GM12878 (cell line): ENCODE measurements at regions not wholly inside any gene's neighbourhood (a gene's known extent, or its start where the extent isn't known, plus 50 kb on each side); places are given as distances from the start of the nearest gene placed in this dataset.

Experiments
- BCL11A ChIP-seq: IDR thresholded peaks from 2 replicates; pipeline ENCODE4 v1.6.1; 2011; ENCODE audit warnings: low read depth, low read length
- RFX5 ChIP-seq: IDR thresholded peaks from 2 replicates; pipeline ENCODE4 v1.6.1; 2011; ENCODE audit warnings: low read depth, low read length, improper control_type of control experiment
- TAF1 ChIP-seq: IDR thresholded peaks from 2 replicates; pipeline ENCODE4 v1.6.1; 2011; ENCODE audit warnings: mild to moderate bottlenecking, low read depth, low read length, borderline replicate concordance
- TF ChIP-seq, protein P1 (sequence below): IDR thresholded peaks from 2 replicates; pipeline ENCODE4 v1.6.1; 2011; ENCODE audit warnings: mild to moderate bottlenecking, low read depth, low read length, moderate library complexity; ENCODE audit not compliant: insufficient replicate concordance
- TF ChIP-seq, protein P2 (sequence below), 3 experiments: IDR thresholded peaks in 2 of 3; conservative IDR thresholded peaks in 1 of 3; 2 replicates each; pipeline ENCODE4 v1.5.1; 2011; ENCODE audit warnings: low read depth in 3 of 3, low read length in 3 of 3, mild to moderate bottlenecking in 3 of 3, control low read depth in 2 of 3, moderate library complexity in 2 of 3, inconsistent platforms in 1 of 3, mixed read lengths in 1 of 3; ENCODE audit not compliant: control insufficient read depth in 2 of 3, insufficient read depth in 1 of 3; ENCODE audit errors: extremely low read depth in 1 of 3

DNA sequence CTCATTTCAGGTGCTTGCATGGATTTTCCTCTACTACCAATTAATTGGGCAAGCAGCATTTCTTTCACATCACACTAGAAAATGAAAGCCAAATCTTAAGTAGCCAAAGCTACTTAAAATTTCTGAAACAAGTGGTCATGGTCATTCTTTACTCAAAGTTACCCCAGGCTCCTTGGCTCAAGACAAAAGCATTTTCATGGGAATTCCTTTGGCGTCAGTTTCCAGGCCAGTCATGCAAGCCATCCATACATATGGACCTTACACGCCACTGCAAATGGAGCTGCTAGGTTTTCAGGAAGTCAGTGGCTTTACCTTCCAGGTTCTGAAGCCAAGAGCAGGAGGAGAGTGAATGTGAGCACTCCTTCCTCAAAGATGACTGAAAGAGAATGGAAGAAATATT, 83.7 kb upstream of the IL12A start:
- TF ChIP-seq BCL11A (no peak), RFX5 (no peak), TAF1 (no peak)
- TF ChIP-seq, protein P1, sequence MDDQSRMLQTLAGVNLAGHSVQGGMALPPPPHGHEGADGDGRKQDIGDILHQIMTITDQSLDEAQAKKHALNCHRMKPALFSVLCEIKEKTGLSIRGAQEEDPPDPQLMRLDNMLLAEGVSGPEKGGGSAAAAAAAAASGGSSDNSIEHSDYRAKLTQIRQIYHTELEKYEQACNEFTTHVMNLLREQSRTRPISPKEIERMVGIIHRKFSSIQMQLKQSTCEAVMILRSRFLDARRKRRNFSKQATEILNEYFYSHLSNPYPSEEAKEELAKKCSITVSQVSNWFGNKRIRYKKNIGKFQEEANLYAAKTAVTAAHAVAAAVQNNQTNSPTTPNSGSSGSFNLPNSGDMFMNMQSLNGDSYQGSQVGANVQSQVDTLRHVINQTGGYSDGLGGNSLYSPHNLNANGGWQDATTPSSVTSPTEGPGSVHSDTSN, result no peak
- TF ChIP-seq, protein P2, sequence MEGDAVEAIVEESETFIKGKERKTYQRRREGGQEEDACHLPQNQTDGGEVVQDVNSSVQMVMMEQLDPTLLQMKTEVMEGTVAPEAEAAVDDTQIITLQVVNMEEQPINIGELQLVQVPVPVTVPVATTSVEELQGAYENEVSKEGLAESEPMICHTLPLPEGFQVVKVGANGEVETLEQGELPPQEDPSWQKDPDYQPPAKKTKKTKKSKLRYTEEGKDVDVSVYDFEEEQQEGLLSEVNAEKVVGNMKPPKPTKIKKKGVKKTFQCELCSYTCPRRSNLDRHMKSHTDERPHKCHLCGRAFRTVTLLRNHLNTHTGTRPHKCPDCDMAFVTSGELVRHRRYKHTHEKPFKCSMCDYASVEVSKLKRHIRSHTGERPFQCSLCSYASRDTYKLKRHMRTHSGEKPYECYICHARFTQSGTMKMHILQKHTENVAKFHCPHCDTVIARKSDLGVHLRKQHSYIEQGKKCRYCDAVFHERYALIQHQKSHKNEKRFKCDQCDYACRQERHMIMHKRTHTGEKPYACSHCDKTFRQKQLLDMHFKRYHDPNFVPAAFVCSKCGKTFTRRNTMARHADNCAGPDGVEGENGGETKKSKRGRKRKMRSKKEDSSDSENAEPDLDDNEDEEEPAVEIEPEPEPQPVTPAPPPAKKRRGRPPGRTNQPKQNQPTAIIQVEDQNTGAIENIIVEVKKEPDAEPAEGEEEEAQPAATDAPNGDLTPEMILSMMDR (IDR thresholded peaks at IDR 0.05 in 2 of 3, conservative IDR thresholded peaks at IDR 0.05 in 1 of 3; ENCODE audit: control insufficient read depth in 2 of 3, extremely low read depth in 1 of 3, insufficient read depth in 1 of 3, low read depth in 3 of 3, low read length in 3 of 3), result no peak
